Retinal pigment epithelial cell (primary cell): ENCODE measurements at regions not wholly inside any gene's neighbourhood (a gene's known extent, or its start where the extent isn't known, plus 50 kb on each side); places are given as distances from the start of the nearest gene placed in this dataset.

Experiments used
- DNase-seq: peaks from one replicate; pipeline ENCODE4 v3.0.0-alpha.2; 2010; ENCODE audit warnings: low read depth
- H3K4me3 ChIP-seq: 2 replicates; pipeline ENCODE4 v1.5.1; 2011; ENCODE audit warnings: mild to moderate bottlenecking, low read length, control low read depth, moderate library complexity
- CTCF ChIP-seq: conservative IDR thresholded peaks from 2 replicates; pipeline ENCODE4 v1.5.1; 2011; ENCODE audit warnings: low read depth, low read length, control low read depth, inconsistent platforms

DNA sequence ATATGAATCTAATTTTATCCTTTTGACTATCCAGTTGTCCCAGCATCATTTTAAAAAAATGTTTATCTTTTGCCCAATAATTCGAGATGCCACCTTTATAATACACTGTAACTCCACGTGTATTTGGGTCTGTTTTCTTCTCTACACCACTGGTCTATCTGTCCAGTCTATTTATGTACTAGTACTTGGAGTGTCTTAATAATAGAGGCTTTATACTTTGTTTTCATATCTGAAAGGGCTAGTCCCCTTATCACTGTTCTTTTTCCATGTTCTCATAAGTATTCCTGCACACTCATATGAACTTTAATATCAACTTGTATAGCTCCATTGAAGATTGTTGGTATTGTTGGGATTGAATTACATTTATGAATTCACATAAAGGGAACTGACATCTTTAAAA, 101.1 kb upstream of the RMP24 start:
- DNase-seq = no peak
- no peak for TF ChIP-seq CTCF

DNA sequence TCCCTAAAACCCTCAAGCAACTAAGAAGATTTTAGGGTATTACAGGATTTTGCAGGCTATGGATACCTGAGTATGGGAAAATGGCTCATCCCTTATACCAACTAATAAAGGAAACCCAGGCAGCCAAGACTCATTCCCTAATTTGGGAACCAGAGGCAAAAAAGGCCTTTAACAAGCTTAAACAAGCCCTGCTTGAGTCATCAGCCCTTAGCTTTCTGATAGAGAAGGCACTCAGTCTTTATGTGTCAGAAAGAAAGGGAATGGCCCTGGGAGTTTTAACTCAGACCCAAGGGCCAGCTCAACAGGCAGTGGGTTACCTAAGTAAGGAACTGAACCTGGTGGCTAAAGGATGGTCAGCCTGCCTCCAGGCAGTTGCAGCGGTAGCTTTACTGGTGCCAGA, 96.9 kb upstream of the RMP24 start:
- TF ChIP-seq CTCF = no peak
- no peak overlapping the region for H3K4me3 ChIP-seq
- no peak for DNase-seq

More for the DNA sequence above, 101.1 kb upstream of the RMP24 start:
- H3K4me3 ChIP-seq = no peak overlapping the region

DNA sequence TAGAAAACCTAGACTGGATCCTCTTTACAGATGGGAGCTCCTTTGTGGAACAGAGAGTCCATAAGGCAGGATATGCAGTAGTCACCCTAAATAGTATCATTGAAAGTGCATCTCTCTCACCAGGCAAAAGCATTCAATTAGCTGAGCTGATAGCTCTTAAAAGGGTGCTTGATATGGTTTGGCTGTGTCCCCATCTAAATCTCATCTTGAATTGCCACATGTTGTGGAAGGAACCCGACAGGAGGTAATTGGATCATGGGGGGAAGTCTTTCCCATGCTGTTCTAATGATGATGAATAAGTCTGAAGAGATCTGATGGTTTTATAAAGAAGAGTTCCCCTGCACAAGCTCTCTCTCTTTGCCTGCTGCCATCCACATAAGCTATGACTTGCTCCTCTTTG, 96.2 kb upstream of the RMP24 start:
- DNase-seq = no peak
- no peak for TF ChIP-seq CTCF
- H3K4me3 ChIP-seq = no peak overlapping the region

- DNase-seq = no peak
- no peak for TF ChIP-seq CTCF
- no peak overlapping the region for H3K4me3 ChIP-seq
These were observed 91.6 kb upstream of the RMP24 start for GRCh38 chr18:35880788-35881455.

- H3K4me3 ChIP-seq = no peak overlapping the region
- no peak for DNase-seq
- TF ChIP-seq CTCF = no peak
These were observed 84.2 kb upstream of the RMP24 start for GRCh38 chr18:35888329-35888728.

DNA sequence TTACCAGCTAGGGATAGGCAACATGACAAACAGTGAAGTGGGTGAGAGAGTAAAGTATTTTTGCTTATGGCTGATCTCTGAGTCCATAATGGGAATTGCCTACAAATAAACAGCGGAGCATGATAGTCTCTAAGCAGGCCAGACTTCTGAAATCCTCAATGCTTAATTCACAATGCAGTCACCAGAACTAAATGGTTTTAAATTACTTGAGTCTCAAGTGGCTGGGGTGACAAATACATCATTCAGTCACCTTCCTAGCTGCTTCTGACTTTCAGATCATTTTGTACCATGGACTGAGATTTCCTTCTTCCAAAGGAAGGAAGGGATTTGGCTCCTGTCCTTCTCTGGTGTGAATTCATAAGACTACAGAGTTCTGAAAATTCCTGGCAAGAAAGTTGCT, 82.8 kb upstream of the RMP24 start:
- TF ChIP-seq CTCF = no peak
- DNase-seq = no peak
- no peak overlapping the region for H3K4me3 ChIP-seq

- DNase-seq = no peak
- TF ChIP-seq CTCF = no peak
- H3K4me3 ChIP-seq = no peak overlapping the region
These were observed 82.2 kb upstream of the RMP24 start for GRCh38 chr18:35890323-35890722.
